ENCODE measurements at regions not wholly inside any gene's neighbourhood (a gene's known extent, or its start where the extent isn't known, plus 50 kb on each side); places are given as distances from the start of the nearest gene placed in this dataset.
A peak's percentile ranks its signal among the peaks of the same experiment; 100 is the strongest.

DNA sequence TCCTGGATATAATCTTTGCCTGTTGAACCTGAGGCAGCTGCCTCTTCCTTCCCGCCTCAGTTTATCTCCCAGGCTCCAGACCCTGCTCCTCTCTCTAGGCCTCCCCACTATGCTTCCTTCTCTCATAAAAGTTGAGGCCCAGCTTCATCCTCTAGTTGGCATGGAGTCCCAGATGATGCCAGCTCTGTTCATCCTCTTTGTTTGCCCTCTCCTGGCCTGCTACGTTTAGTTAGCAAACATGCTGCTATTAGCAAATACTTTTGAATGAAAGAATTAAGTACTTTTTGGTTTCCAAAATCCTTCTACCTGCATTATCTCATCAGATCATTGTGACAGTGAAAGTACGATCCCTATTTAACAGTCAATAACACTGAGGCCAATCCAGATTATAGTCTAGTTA lies 472.5 kb downstream of the COG6 start:
- Histone ChIP-seq H3K9me3 (no peaks in the 10 kb centered on the region), H3K4me1 (peaks cover 0 to 6% (median 0%) of the 10 kb centered on the region in 4 donors), H3K4me3 (no peak overlapping the region), H3K36me3 (no peaks in the 10 kb centered on the region), H3K27me3 (no peaks in the 10 kb centered on the region), H3K27ac (no peak overlapping the region)
- no peak for TF ChIP-seq POLR2A (IDR thresholded peaks at IDR 0.05)
- TF ChIP-seq, protein P1, sequence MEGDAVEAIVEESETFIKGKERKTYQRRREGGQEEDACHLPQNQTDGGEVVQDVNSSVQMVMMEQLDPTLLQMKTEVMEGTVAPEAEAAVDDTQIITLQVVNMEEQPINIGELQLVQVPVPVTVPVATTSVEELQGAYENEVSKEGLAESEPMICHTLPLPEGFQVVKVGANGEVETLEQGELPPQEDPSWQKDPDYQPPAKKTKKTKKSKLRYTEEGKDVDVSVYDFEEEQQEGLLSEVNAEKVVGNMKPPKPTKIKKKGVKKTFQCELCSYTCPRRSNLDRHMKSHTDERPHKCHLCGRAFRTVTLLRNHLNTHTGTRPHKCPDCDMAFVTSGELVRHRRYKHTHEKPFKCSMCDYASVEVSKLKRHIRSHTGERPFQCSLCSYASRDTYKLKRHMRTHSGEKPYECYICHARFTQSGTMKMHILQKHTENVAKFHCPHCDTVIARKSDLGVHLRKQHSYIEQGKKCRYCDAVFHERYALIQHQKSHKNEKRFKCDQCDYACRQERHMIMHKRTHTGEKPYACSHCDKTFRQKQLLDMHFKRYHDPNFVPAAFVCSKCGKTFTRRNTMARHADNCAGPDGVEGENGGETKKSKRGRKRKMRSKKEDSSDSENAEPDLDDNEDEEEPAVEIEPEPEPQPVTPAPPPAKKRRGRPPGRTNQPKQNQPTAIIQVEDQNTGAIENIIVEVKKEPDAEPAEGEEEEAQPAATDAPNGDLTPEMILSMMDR (IDR thresholded peaks at IDR 0.05), result no peak
- WGBS (ENCODE audit: insufficient coverage, low coverage, low lambda C conversion rate, missing lambda C conversion rate), result 52% methylated on average over 3 of the region's 3 CpGs
- ATAC-seq, result peak in 3 of 4 donors; percentile 32 to 71 (median 36)
- no peak for DNase-seq
- intact Hi-C loops (cut with DNase I), result no loop called here

DNA sequence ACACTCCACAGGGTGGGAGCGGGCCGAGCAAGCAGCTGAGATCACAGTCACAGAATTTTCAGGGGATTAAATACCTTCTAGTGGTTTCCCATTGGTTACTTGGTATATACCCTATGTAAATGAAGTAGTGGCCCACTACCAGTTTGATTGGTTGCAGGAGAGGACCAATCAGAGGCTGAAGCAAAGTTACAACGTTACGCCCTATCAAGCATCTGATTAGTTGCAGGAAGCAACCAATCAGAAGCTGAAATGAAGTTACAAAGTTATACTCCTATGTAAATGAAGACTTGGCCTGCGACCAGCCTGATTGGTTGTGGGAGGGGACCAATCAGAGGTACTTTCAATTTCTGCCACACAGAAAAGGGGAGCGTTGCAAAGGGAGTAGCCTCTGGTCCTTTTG lies 474.0 kb downstream of the COG6 start:
- DNase-seq (no peak), ATAC-seq (no peak)
- 96% methylated on average over 6 of the region's 6 CpGs for WGBS (ENCODE audit: insufficient coverage, low coverage, low lambda C conversion rate, missing lambda C conversion rate)
- Histone ChIP-seq H3K27me3 (no peaks in the 10 kb centered on the region), H3K27ac (no peak overlapping the region), H3K9me3 (no peaks in the 10 kb centered on the region), H3K4me1 (peaks cover 0 to 13% (median 0%) of the 10 kb centered on the region in 4 donors), H3K36me3 (no peaks in the 10 kb centered on the region), H3K4me3 (no peak overlapping the region)
- intact Hi-C loops (cut with DNase I), result no loop called here
- TF ChIP-seq POLR2A (IDR thresholded peaks at IDR 0.05), result no peak
- TF ChIP-seq, protein P1 (IDR thresholded peaks at IDR 0.05), result no peak

- TF ChIP-seq, protein P1 (IDR thresholded peaks at IDR 0.05), result no peak
- no peak for TF ChIP-seq POLR2A (IDR thresholded peaks at IDR 0.05)
- DNase-seq (no peak), ATAC-seq (peak in 3 of 4 donors; percentile 39 to 87 (median 71))
- Histone ChIP-seq H3K4me1 (peaks cover 0 to 13% (median 0%) of the 10 kb centered on the region in 4 donors), H3K36me3 (no peaks in the 10 kb centered on the region), H3K9me3 (no peaks in the 10 kb centered on the region), H3K27me3 (no peaks in the 10 kb centered on the region), H3K27ac (no peak overlapping the region), H3K4me3 (no peak overlapping the region)
- intact Hi-C loops (cut with DNase I), result no loop called here
- WGBS (ENCODE audit: insufficient coverage, low coverage, low lambda C conversion rate, missing lambda C conversion rate), result 78% methylated on average over 6 of the region's 6 CpGs
Measured at GRCh38 chr13:40130871-40131636, 475.6 kb downstream of the COG6 start.

- H3K9me3 ChIP-seq, result no peaks in the 10 kb centered on the region
- peaks cover 0 to 13% (median 0%) of the 10 kb centered on the region in 4 donors for H3K4me1 ChIP-seq
- H3K27me3 ChIP-seq, result no peaks in the 10 kb centered on the region
- H3K36me3 ChIP-seq, result no peaks in the 10 kb centered on the region
- intact Hi-C loops (cut with DNase I), result no loop called here
- H3K4me3 ChIP-seq, result no peak overlapping the region
- TF ChIP-seq POLR2A (IDR thresholded peaks at IDR 0.05), result no peak
- TF ChIP-seq, protein P1 (IDR thresholded peaks at IDR 0.05), result no peak
- 92% methylated on average over 3 of the region's 3 CpGs for WGBS (ENCODE audit: insufficient coverage, low coverage, low lambda C conversion rate, missing lambda C conversion rate)
- DNase-seq (no peak), ATAC-seq (no peak)
- H3K27ac ChIP-seq, result no peak overlapping the region
Measured at GRCh38 chr13:40132249-40132648, 476.8 kb downstream of the COG6 start.

Measured in right lobe of liver (tissue), 6 donors.